ENCODE measurements at regions not wholly inside any gene's neighbourhood (a gene's known extent, or its start where the extent isn't known, plus 50 kb on each side); places are given as distances from the start of the nearest gene placed in this dataset.

GRCh38 chr16:79452671-79453070 lies 147.9 kb downstream of the MAF start:
- no peaks in the 10 kb centered on the region for H3K36me3 Mint-ChIP-seq
- DNase-seq (ENCODE audit: low spot score) (no peak), ATAC-seq (no peak)
- H3K9me3 Mint-ChIP-seq, result no peaks in the 10 kb centered on the region
- no peak overlapping the region for H3K4me3 Mint-ChIP-seq
- H3K4me1 Mint-ChIP-seq (ENCODE audit: low read depth in 2 of 2), result peaks cover 6 to 18% of the 10 kb centered on the region in 2 donors
- no peak overlapping the region for H3K27ac Mint-ChIP-seq
- peaks cover 13 to 14% of the 10 kb centered on the region in 2 donors for H3K27me3 Mint-ChIP-seq

GRCh38 chr16:79451196-79451816 lies 149.2 kb downstream of the MAF start:
- ATAC-seq, result peak in 1 of 2 donors; percentile 62
- peaks cover 13 to 14% of the 10 kb centered on the region in 2 donors for H3K27me3 Mint-ChIP-seq
- DNase-seq (ENCODE audit: low spot score), result no peak
- H3K27ac Mint-ChIP-seq, result no peak overlapping the region
- H3K4me3 Mint-ChIP-seq, result no peak overlapping the region
- H3K4me1 Mint-ChIP-seq (ENCODE audit: low read depth in 2 of 2), result peaks cover 6 to 18% of the 10 kb centered on the region in 2 donors
- no peaks in the 10 kb centered on the region for H3K9me3 Mint-ChIP-seq
- H3K36me3 Mint-ChIP-seq, result no peaks in the 10 kb centered on the region

- H3K27me3 Mint-ChIP-seq, result peaks cover 10 to 13% of the 10 kb centered on the region in 2 donors
- no peak overlapping the region for H3K27ac Mint-ChIP-seq
- H3K4me3 Mint-ChIP-seq, result no peak overlapping the region
- H3K4me1 Mint-ChIP-seq (ENCODE audit: low read depth in 2 of 2), result peaks cover 6 to 18% of the 10 kb centered on the region in 2 donors
- DNase-seq (ENCODE audit: low spot score), result no peak
- no peaks in the 10 kb centered on the region for H3K9me3 Mint-ChIP-seq
- no peaks in the 10 kb centered on the region for H3K36me3 Mint-ChIP-seq
- no peak for ATAC-seq
Measured at GRCh38 chr16:79449900-79450299, 150.6 kb downstream of the MAF start.

- no peaks in the 10 kb centered on the region for H3K36me3 Mint-ChIP-seq
- no peak overlapping the region for H3K4me3 Mint-ChIP-seq
- DNase-seq (ENCODE audit: low spot score), result no peak
- peaks cover 6 to 18% of the 10 kb centered on the region in 2 donors for H3K4me1 Mint-ChIP-seq (ENCODE audit: low read depth in 2 of 2)
- H3K27ac Mint-ChIP-seq, result no peak overlapping the region
- ATAC-seq, result no peak
- H3K9me3 Mint-ChIP-seq, result no peaks in the 10 kb centered on the region
- peaks cover 7 to 11% of the 10 kb centered on the region in 2 donors for H3K27me3 Mint-ChIP-seq
Measured at GRCh38 chr16:79449067-79449769, 151.3 kb downstream of the MAF start.

- no peaks in the 10 kb centered on the region for H3K27me3 Mint-ChIP-seq
- DNase-seq (ENCODE audit: low spot score) (no peak), ATAC-seq (no peak)
- no peaks in the 10 kb centered on the region for H3K4me1 Mint-ChIP-seq (ENCODE audit: low read depth in 2 of 2)
- H3K36me3 Mint-ChIP-seq, result no peaks in the 10 kb centered on the region
- H3K27ac Mint-ChIP-seq, result no peak overlapping the region
- no peak overlapping the region for H3K4me3 Mint-ChIP-seq
- no peaks in the 10 kb centered on the region for H3K9me3 Mint-ChIP-seq
Measured at GRCh38 chr16:79444572-79444971, 156.0 kb downstream of the MAF start.

- no peak for ATAC-seq
- H3K36me3 Mint-ChIP-seq, result no peaks in the 10 kb centered on the region
- H3K27ac Mint-ChIP-seq, result no peak overlapping the region
- H3K9me3 Mint-ChIP-seq, result no peaks in the 10 kb centered on the region
- H3K4me3 Mint-ChIP-seq, result no peak overlapping the region
- DNase-seq (ENCODE audit: low spot score), result no peak
- no peaks in the 10 kb centered on the region for H3K27me3 Mint-ChIP-seq
- H3K4me1 Mint-ChIP-seq (ENCODE audit: low read depth in 2 of 2), result no peaks in the 10 kb centered on the region
Measured at GRCh38 chr16:79439901-79440300, 160.6 kb downstream of the MAF start.

GRCh38 chr16:79437764-79438751 lies 162.5 kb downstream of the MAF start:
- ATAC-seq (peak in 1 of 2 donors; percentile 20), DNase-seq (ENCODE audit: low spot score) (no peak)
- Mint-ChIP-seq H3K4me3 (no peak overlapping the region), H3K4me1 (ENCODE audit: low read depth in 2 of 2) (no peaks in the 10 kb centered on the region), H3K27me3 (no peaks in the 10 kb centered on the region), H3K9me3 (no peaks in the 10 kb centered on the region), H3K27ac (no peak overlapping the region), H3K36me3 (no peaks in the 10 kb centered on the region)

- Mint-ChIP-seq H3K9me3 (no peaks in the 10 kb centered on the region), H3K36me3 (no peaks in the 10 kb centered on the region), H3K4me3 (no peak overlapping the region), H3K4me1 (ENCODE audit: low read depth in 2 of 2) (no peaks in the 10 kb centered on the region), H3K27me3 (no peaks in the 10 kb centered on the region), H3K27ac (no peak overlapping the region)
- no peak for ATAC-seq
- DNase-seq (ENCODE audit: low spot score), result no peak
Measured at GRCh38 chr16:79436885-79437284, 163.7 kb downstream of the MAF start.

GRCh38 chr16:79434771-79435170 lies 165.8 kb downstream of the MAF start:
- Mint-ChIP-seq H3K36me3 (no peaks in the 10 kb centered on the region), H3K9me3 (no peaks in the 10 kb centered on the region), H3K27ac (no peak overlapping the region), H3K4me1 (ENCODE audit: low read depth in 2 of 2) (no peaks in the 10 kb centered on the region), H3K4me3 (no peak overlapping the region), H3K27me3 (no peaks in the 10 kb centered on the region)
- DNase-seq (ENCODE audit: low spot score), result no peak
- no peak for ATAC-seq

GRCh38 chr16:79434092-79434491 lies 166.4 kb downstream of the MAF start:
- Mint-ChIP-seq H3K27ac (no peak overlapping the region), H3K4me1 (ENCODE audit: low read depth in 2 of 2) (no peaks in the 10 kb centered on the region), H3K36me3 (no peaks in the 10 kb centered on the region), H3K27me3 (no peaks in the 10 kb centered on the region), H3K4me3 (no peak overlapping the region), H3K9me3 (no peaks in the 10 kb centered on the region)
- ATAC-seq (no peak), DNase-seq (ENCODE audit: low spot score) (no peak)

GRCh38 chr16:79431923-79432322 lies 168.6 kb downstream of the MAF start:
- H3K4me1 Mint-ChIP-seq (ENCODE audit: low read depth in 2 of 2), result no peaks in the 10 kb centered on the region
- no peak for DNase-seq (ENCODE audit: low spot score)

GRCh38 chr16:79430191-79430678 lies 170.3 kb downstream of the MAF start:
- Mint-ChIP-seq H3K27ac (no peak overlapping the region), H3K4me3 (no peak overlapping the region), H3K9me3 (no peaks in the 10 kb centered on the region), H3K36me3 (no peaks in the 10 kb centered on the region), H3K27me3 (no peaks in the 10 kb centered on the region), H3K4me1 (ENCODE audit: low read depth in 2 of 2) (no peaks in the 10 kb centered on the region)
- DNase-seq (ENCODE audit: low spot score) (no peak), ATAC-seq (no peak)

More at GRCh38 chr16:79431923-79432322, 168.6 kb downstream of the MAF start:
- H3K27me3 Mint-ChIP-seq, result no peaks in the 10 kb centered on the region
- H3K36me3 Mint-ChIP-seq, result no peaks in the 10 kb centered on the region
- no peak for ATAC-seq
- no peak overlapping the region for H3K4me3 Mint-ChIP-seq
- no peak overlapping the region for H3K27ac Mint-ChIP-seq
- no peaks in the 10 kb centered on the region for H3K9me3 Mint-ChIP-seq

- DNase-seq (ENCODE audit: low spot score), result no peak
- ATAC-seq, result no peak
- no peak overlapping the region for H3K27ac Mint-ChIP-seq
- H3K4me3 Mint-ChIP-seq, result no peak overlapping the region
- H3K4me1 Mint-ChIP-seq (ENCODE audit: low read depth in 2 of 2), result no peaks in the 10 kb centered on the region
- H3K36me3 Mint-ChIP-seq, result no peaks in the 10 kb centered on the region
- H3K27me3 Mint-ChIP-seq, result no peaks in the 10 kb centered on the region
- no peaks in the 10 kb centered on the region for H3K9me3 Mint-ChIP-seq
Measured at GRCh38 chr16:79429381-79430190, 171.0 kb downstream of the MAF start.

Measured in natural killer cell treated with Interleukin-12 subunit alpha and Interleukin-12 subunit beta and Interleukin-15 and Interleukin-18, amount 100 ng/mL, for 72 hours (primary cell).